ENCODE measurements at regions not wholly inside any gene's neighbourhood (a gene's known extent, or its start where the extent isn't known, plus 50 kb on each side); places are given as distances from the start of the nearest gene placed in this dataset.

GRCh38 chr16:65457084-65457483, 335.2 kb upstream of the CDH11 start:
- DNase-seq (ENCODE audit: insufficient read length, low spot score) (no peak), FAIRE-seq (no peak)
- TF ChIP-seq, protein P1, sequence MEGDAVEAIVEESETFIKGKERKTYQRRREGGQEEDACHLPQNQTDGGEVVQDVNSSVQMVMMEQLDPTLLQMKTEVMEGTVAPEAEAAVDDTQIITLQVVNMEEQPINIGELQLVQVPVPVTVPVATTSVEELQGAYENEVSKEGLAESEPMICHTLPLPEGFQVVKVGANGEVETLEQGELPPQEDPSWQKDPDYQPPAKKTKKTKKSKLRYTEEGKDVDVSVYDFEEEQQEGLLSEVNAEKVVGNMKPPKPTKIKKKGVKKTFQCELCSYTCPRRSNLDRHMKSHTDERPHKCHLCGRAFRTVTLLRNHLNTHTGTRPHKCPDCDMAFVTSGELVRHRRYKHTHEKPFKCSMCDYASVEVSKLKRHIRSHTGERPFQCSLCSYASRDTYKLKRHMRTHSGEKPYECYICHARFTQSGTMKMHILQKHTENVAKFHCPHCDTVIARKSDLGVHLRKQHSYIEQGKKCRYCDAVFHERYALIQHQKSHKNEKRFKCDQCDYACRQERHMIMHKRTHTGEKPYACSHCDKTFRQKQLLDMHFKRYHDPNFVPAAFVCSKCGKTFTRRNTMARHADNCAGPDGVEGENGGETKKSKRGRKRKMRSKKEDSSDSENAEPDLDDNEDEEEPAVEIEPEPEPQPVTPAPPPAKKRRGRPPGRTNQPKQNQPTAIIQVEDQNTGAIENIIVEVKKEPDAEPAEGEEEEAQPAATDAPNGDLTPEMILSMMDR (IDR thresholded peaks at IDR 0.05; ENCODE audit: insufficient read depth, missing control alignments) = no peak

GRCh38 chr16:65455761-65456160, 333.9 kb upstream of the CDH11 start:
- TF ChIP-seq, protein P1 (IDR thresholded peaks at IDR 0.05; ENCODE audit: insufficient read depth, missing control alignments) = no peak
- FAIRE-seq = no peak
- DNase-seq (ENCODE audit: insufficient read length, low spot score) = no peak

DNA sequence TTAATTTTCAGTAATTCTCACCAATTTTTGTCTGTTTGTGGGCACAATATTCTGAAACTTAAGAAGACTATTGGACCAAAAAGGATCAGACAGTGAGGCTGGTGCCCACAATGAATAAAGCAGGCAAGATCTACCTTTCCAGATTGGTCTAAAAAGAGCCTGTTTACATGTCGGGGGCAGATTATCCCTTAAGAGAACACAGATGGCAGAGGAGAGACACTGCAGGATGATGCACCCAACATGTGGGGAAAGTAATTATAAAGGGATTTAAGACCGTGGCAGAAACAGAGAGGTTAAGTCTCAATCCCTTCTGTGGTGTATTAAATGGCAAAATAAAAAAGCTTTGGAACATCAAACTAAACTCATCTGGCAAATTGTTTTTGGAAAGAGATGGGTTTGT, 331.8 kb upstream of the CDH11 start:
- DNase-seq (ENCODE audit: insufficient read length, low spot score) = peak; percentile 12
- FAIRE-seq = no peak

GRCh38 chr16:65449526-65449925, 327.7 kb upstream of the CDH11 start:
- TF ChIP-seq, protein P1 (IDR thresholded peaks at IDR 0.05; ENCODE audit: insufficient read depth, missing control alignments) = no peak
- FAIRE-seq (no peak), DNase-seq (ENCODE audit: insufficient read length, low spot score) (no peak)

More for the DNA sequence above, 331.8 kb upstream of the CDH11 start:
- TF ChIP-seq, protein P1 (IDR thresholded peaks at IDR 0.05; ENCODE audit: insufficient read depth, missing control alignments) = peak; percentile 28

GRCh38 chr16:65446427-65446826, 324.6 kb upstream of the CDH11 start:
- FAIRE-seq (no peak), DNase-seq (ENCODE audit: insufficient read length, low spot score) (no peak)
- TF ChIP-seq, protein P1 (IDR thresholded peaks at IDR 0.05; ENCODE audit: insufficient read depth, missing control alignments) = no peak

GRCh38 chr16:65445313-65446260, 323.7 kb upstream of the CDH11 start:
- FAIRE-seq (no peak), DNase-seq (ENCODE audit: insufficient read length, low spot score) (no peak)
- TF ChIP-seq, protein P1 (IDR thresholded peaks at IDR 0.05; ENCODE audit: insufficient read depth, missing control alignments) = no peak

DNA sequence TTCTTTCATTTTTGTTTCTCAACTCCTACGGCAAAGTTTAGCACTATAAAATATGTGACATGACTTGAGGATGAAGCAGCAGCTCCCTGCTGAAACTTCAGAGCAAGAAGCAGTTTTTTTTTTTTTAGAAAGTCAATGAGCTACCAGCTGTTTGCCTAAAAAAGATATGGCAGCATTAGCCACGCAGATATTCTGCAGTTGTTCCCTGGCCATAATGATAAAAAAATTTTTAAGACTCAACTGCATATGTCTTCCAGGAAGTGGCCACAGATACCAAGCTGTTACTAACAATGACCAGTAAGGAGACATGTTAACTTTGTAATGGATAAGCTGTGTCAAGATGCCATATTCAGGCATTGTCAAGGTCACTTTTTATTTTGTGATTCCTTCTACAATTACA, 319.6 kb upstream of the CDH11 start:
- FAIRE-seq (no peak), DNase-seq (ENCODE audit: insufficient read length, low spot score) (no peak)
- TF ChIP-seq, protein P1 (IDR thresholded peaks at IDR 0.05; ENCODE audit: insufficient read depth, missing control alignments) = no peak

Measured in D721Med (cell line).